SK-N-MC (cell line): ENCODE measurements at regions not wholly inside any gene's neighbourhood (a gene's known extent, or its start where the extent isn't known, plus 50 kb on each side); places are given as distances from the start of the nearest gene placed in this dataset.

Experiments used
- EZH2 ChIP-seq: fragments of 200-600 bp; sonication (generic); IDR thresholded peaks from one replicate; pipeline ENCODE4 v1.6.1; 2017; ENCODE audit warnings: antibody characterized with exemption
- FOXP2 ChIP-seq: optimal IDR thresholded peaks from 2 replicates; pipeline ENCODE3; 2011; ENCODE audit warnings: mild to moderate bottlenecking, moderate library complexity; ENCODE audit not compliant: insufficient read depth; ENCODE audit errors: extremely low read length, control extremely low read depth

DNA sequence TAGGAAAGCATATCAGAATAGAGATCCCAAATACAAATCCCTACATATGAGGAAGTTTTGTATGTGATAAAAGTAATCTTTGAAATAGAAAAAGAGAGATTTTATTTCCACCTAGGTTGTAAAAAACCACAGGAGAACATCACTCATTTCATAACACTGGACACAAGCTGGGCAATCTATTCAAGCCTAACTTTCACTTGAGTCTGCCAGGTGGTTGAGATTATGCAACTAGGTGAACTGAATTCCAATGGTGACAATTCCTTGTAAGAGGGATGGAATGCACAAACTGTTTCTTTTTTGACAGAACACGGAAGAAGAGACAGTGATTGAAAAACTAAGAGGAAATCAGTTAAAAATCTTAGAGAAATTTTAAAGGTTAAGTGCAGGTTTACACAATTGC is 619.6 kb upstream of the TMEFF2 start:
- TF ChIP-seq EZH2 = no peak
- no peak for TF ChIP-seq FOXP2
